Sciatic nerve (tissue), 2 donors: ENCODE measurements at regions not wholly inside any gene's neighbourhood (a gene's known extent, or its start where the extent isn't known, plus 50 kb on each side); places are given as distances from the start of the nearest gene placed in this dataset.
"Not testable (repeated sequence)": the region's sequence is repeated elsewhere in the genome, so short reads cannot be mapped to it uniquely, and the experiment has no call there.

Experiments used
- ATAC-seq: fragments of 200-7000 bp; cut with Tn5 transposase; one replicate; pipeline ENCODE4 v1.9.1; 2020; ENCODE audit warnings: mild to moderate bottlenecking, moderate library complexity
- DNase-seq: peaks from one replicate; pipeline ENCODE4 v3.0.0-alpha.2; 2020; ENCODE audit warnings: low spot score
- intact Hi-C: fragments of 100-400 bp; cut with DNase I; formaldehyde crosslinking; loops from one replicate; pipeline ENCODE4 v1.14.2; 2022
- donor health status: DM: no; HTN: no; CAD: no.
- donor health status: DM: no; HTN: no; CAD: no.

DNA sequence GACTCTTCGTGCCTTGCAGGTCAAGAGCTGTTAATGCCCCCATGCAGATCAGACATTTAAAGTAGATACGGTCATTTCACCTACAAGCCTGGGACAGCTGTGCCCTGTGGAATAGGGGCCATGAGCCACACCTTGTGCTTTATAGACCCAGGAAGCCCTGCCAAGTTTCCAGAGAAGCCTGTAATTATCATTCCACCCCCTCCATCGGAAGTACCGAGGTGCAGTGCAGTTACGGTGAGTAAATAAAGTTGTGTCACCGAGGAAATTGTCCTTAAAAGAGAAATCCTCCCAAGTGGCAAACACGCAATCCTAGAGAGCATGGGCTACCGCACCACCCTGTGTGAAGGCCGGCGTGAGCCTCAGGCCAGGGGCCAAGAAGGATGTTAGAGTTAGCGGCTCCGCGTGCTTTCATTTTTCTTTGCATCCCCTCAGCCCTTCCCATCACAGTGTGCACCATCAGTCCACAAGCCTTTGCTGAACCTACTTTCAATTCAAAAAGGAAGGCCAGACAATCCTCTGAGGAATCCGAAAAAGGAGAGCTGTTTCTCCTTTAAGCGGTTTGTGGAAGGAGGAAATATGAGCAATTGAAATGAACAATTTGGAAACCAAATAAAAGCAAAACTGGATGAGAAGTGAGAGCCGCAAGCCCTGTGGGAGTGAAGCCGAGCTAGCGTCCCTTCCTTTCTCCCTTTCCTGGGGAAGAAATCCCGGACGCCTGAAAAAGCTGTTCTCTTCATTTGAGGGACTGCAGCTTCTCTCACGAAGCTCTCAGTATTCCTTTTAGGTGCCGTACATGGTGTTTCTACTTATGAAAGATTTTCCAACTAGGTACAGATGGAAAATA, 183.3 kb upstream of the PDE10A start:
- intact Hi-C loops, result loop anchor here (10.0 kb wide), 1 partner anchor 402 kb away; no protein-coding TSS in a partner anchor
- peak; percentile 55 for ATAC-seq

GRCh38 chr6:165845493-165845892, 182.5 kb upstream of the PDE10A start:
- no peak for ATAC-seq
- intact Hi-C loops, result loop anchor here (10.0 kb wide), 1 partner anchor 401 kb away; no protein-coding TSS in a partner anchor

More for the DNA sequence above, 183.3 kb upstream of the PDE10A start:
- DNase-seq, result no peak

DNA sequence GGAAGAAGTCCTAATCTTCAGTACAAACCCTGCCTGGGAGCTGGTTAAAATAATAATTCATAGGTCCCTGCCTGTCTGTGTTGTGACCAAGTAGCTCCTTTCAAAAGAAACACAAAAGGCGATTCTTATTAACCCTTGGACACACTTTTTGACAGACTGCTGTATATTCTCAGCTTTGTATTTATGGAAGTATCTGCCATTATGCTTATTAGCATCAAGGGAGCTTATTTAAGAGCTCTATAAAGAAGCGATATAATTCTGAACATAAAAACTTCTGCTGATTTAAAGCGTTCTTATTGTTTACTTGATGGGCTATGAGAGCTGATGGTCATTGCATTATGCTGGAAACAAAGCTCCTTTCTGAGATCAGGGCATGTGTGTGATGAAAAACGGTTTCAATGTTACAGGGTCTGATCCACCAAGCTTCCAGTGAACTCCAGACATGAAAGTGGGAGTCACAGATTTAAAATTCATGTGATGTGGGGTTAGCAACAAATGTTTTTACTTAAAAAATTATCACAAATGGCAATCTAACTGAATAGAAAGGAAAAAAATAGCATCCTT, 181.8 kb upstream of the PDE10A start:
- no peak for ATAC-seq
- intact Hi-C loops, result loop anchor here (10.0 kb wide), 1 partner anchor 400 kb away; no protein-coding TSS in a partner anchor
- DNase-seq, result no peak

More at GRCh38 chr6:165845493-165845892, 182.5 kb upstream of the PDE10A start:
- DNase-seq, result no peak

- intact Hi-C loops, result loop anchor here (10.0 kb wide), 1 partner anchor 399 kb away; no protein-coding TSS in a partner anchor
- no peak for ATAC-seq
- no peak for DNase-seq
Observed at GRCh38 chr6:165844232-165844631, 181.2 kb upstream of the PDE10A start.

GRCh38 chr6:165843568-165844113, 180.6 kb upstream of the PDE10A start:
- no peak for DNase-seq
- ATAC-seq, result no peak
- intact Hi-C loops, result loop anchor here (10.0 kb wide), 1 partner anchor 399 kb away; no protein-coding TSS in a partner anchor

DNA sequence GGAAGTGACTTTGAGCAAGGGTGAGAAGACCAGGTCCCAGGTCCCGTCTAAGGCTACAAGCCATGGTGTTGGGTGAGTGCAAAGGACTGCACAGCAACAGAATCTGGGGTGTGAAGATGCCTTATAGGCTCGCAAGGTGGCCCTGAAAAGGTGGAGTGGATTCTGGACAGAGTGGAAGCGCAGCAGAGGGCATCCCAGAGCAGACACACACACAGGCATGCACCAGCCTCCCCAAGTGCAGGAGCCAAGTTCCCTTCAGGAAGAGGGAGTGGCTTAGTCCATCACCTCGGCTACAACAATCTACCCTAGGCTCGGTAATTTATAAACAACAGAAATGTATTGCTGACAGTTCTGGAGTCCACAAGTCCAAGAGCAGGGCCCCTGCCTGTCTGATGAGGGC, 180.1 kb upstream of the PDE10A start:
- intact Hi-C loops, result loop anchor here (10.0 kb wide), 1 partner anchor 398 kb away; no protein-coding TSS in a partner anchor
- DNase-seq, result no peak

GRCh38 chr6:165842281-165842936, 179.4 kb upstream of the PDE10A start:
- ATAC-seq, result no peak
- no peak for DNase-seq
- intact Hi-C loops, result loop anchor here (10.0 kb wide), 1 partner anchor 398 kb away; no protein-coding TSS in a partner anchor

More for the DNA sequence above, 180.1 kb upstream of the PDE10A start:
- ATAC-seq, result no peak

DNA sequence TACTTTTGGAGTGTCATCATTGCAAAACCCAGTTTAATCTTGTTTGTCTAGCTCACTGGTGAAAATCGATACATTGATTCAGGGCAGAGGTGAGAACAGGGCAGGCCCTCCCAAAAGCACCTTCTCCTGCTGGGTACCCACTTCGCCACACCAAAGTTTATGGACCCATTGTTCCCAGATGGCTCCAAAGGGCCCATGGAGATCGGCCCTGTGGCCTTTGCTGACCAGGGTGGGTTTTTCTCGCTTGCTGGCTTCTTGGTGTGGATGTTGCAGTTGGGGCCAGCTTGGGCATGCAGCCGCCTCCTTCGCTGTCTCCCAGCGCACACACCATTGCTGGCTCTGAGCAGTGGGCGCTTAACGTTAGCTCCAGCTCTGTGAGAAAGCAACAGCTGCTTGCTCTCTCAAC, 178.1 kb upstream of the PDE10A start:
- intact Hi-C loops, result loop anchor here (10.0 kb wide), 1 partner anchor 396 kb away; no protein-coding TSS in a partner anchor
- DNase-seq, result no peak
- no peak for ATAC-seq

DNA sequence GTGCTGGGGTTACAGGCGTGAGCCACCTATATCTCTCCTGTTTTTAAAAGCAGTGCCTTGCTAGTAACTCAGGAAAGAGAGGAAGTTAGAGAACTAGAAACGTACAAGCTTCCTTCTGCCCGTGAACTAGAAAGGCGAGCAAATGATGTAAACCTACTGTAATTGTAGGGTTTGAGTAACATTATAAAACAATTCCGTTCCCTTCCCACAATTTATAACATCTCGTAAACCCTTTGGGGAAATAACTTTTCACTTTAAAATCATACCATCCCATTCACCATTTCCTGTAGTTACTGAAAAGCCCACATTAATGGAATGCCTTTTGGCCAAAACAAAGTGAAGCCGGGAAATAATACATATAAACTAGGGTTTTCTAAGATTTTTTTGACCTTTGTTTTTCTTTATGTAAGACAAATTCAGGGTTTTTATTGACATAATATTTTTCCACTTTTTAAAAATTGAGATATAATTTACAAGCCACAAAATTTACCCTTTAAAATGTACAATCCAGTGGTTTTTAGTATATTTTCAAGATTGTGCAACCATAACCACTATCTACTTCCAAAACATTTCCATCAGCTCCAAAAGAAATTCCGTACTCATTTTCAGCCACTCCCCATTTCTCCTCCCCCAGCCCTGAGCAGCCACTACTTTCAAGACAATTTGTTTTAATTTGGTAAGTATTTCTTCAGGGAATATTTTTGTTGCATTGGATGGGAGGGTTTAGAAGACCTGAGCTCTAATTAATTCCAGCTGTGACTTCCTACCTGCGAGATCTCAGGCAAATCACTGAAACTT, 175.1 kb upstream of the PDE10A start:
- intact Hi-C loops, result no loop called here
- ATAC-seq, result no peak
- DNase-seq, result no peak

- ATAC-seq, intact Hi-C loops, DNase-seq: not testable (repeated sequence)
Observed at GRCh38 chr6:165836648-165837047, 173.6 kb upstream of the PDE10A start.

DNA sequence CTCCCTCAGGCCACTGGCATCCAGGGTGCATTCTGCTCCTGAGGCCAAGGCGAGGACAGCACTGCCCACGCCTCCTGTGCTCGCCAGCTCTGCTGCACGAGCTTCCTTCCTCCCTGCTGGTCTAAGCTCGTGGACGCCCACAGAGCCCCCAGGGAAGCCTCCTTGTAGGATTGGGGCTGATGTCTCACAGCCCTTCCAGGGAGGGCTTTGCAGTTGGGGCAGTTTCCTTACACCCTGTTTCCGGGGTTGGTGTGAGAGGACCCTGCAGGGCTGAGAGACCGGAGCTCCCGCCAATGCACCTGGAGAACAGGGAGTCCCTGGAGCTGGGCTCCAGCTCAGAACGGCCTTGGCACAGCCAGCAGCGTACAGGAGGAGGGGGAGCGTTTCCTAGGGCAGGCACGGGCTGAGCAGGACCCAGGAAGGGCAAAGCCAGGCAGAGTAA, 172.4 kb upstream of the PDE10A start:
- intact Hi-C loops, result no loop called here
- no peak for DNase-seq
- peak; percentile 54 for ATAC-seq

DNA sequence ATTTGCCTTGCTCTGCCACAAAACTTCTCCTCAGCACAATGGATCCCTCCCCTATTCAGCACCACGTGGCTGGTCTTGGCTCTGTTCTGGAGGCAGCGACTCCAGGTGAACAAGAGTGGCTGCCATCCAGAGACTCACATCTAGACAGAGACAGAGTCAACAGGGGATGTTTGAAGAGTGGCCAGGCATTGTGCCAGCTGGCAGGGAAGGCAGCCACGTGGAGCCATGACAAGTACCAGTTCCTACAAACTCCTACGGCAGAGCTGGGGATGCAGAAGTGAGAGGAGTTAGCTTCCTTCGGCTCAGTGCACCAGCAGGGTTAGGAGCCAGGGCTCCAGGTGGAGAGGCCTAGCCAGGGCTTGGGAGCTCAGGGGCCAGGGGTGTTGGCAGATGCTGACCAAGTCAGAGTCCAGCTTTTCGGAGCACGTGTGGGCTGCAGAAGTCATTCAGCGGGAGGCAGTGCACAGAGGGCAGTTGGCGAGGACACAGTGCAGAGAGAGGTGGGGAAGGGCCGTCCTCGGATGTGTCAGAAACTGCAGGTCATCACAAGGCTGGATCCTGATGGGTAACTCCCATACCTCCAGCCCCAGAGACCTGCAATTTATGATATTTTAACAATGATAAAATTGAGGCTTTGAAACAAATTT, 171.7 kb upstream of the PDE10A start:
- ATAC-seq (peak; percentile 70), DNase-seq (no peak)
- intact Hi-C loops, result no loop called here

- ATAC-seq, result no peak
- no peak for DNase-seq
- intact Hi-C loops, result no loop called here
Observed at GRCh38 chr6:165833355-165833754, 170.3 kb upstream of the PDE10A start.

- ATAC-seq (no peak), DNase-seq (no peak)
- intact Hi-C loops, result no loop called here
Observed at GRCh38 chr6:165831812-165832510, 168.9 kb upstream of the PDE10A start.

GRCh38 chr6:165830761-165831160, 167.7 kb upstream of the PDE10A start:
- intact Hi-C loops, result no loop called here
- no peak for DNase-seq
- no peak for ATAC-seq

GRCh38 chr6:165829376-165829775, 166.3 kb upstream of the PDE10A start:
- intact Hi-C loops, result no loop called here
- DNase-seq, result no peak

DNA sequence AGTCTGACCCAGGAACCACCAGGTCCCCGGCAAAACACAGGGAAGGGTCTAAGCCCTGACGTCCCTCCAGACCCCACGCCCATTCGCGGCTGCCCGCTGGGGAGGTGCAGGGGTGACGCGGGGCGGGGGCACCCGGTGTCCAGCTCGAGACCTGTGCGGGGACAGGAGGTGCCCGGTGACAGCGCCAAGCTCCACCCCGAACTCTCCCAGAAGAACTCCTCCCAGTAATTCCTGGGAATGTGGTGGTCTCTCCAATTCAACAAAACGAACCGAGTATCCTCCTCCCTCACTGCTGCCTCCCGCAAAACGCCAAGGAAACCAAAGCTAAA, 164.1 kb upstream of the PDE10A start:
- DNase-seq, result no peak
- intact Hi-C loops, result no loop called here
- ATAC-seq, result no peak

More at GRCh38 chr6:165829376-165829775, 166.3 kb upstream of the PDE10A start:
- no peak for ATAC-seq
